ENCODE measurements at regions not wholly inside any gene's neighbourhood (a gene's known extent, or its start where the extent isn't known, plus 50 kb on each side); places are given as distances from the start of the nearest gene placed in this dataset.

DNA sequence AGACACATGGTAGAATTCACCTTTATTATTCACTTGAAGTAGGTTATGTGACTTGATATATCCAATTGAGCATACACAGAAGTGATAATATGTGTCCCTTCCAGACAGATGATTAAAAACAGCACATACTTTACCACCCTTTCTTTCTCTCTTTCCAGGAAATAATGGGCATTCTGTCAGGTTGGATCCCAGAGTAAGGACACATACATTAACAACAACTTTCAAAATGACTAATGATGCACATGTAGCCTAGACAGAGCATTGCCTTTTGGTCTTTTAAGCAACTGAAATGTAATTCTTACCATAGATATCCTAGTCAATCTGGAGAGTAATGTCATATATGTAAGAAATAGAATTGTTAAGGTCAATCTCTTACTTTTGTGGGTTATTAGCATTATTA, 1748.7 kb downstream of the EFNA5 start:
- TF ChIP-seq MYC (IDR thresholded peaks at IDR 0.05; ENCODE audit: low read depth, low read length) (no peak), POLR2A (IDR thresholded peaks at IDR 0.05; ENCODE audit: low read depth, low read length) (no peak), POLR2AphosphoS5 (IDR thresholded peaks at IDR 0.05; ENCODE audit: insufficient read depth, low read depth, low read length) (no peak), FOS (IDR thresholded peaks at IDR 0.05; ENCODE audit: borderline replicate concordance, insufficient read depth, low read length) (no peak), JUN (IDR thresholded peaks at IDR 0.05; ENCODE audit: borderline replicate concordance, insufficient read depth, insufficient read length, low read depth) (no peak), EZH2 (IDR thresholded peaks at IDR 0.05; ENCODE audit: borderline replicate concordance, low read depth, low read length, severe bottlenecking) (no peak), GATA2 (IDR thresholded peaks at IDR 0.05; ENCODE audit: insufficient read depth, insufficient read length, low read depth, low read length) (no peak)
- TF ChIP-seq, protein P1, sequence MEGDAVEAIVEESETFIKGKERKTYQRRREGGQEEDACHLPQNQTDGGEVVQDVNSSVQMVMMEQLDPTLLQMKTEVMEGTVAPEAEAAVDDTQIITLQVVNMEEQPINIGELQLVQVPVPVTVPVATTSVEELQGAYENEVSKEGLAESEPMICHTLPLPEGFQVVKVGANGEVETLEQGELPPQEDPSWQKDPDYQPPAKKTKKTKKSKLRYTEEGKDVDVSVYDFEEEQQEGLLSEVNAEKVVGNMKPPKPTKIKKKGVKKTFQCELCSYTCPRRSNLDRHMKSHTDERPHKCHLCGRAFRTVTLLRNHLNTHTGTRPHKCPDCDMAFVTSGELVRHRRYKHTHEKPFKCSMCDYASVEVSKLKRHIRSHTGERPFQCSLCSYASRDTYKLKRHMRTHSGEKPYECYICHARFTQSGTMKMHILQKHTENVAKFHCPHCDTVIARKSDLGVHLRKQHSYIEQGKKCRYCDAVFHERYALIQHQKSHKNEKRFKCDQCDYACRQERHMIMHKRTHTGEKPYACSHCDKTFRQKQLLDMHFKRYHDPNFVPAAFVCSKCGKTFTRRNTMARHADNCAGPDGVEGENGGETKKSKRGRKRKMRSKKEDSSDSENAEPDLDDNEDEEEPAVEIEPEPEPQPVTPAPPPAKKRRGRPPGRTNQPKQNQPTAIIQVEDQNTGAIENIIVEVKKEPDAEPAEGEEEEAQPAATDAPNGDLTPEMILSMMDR (IDR thresholded peaks at IDR 0.05; ENCODE audit: extremely low read depth in 1 of 2, insufficient read depth in 1 of 2, low read depth in 1 of 2, low read length in 2 of 2), result no peak
- TF ChIP-seq, protein P2, sequence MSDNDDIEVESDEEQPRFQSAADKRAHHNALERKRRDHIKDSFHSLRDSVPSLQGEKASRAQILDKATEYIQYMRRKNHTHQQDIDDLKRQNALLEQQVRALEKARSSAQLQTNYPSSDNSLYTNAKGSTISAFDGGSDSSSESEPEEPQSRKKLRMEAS (IDR thresholded peaks at IDR 0.05; ENCODE audit: insufficient read depth, insufficient read length), result no peak
- BruUV-seq (replicated peaks), result no TSS peak
- Histone ChIP-seq H3K4me2 (ENCODE audit: insufficient read depth, low read length) (no peak overlapping the region), H3K9ac (replicated peaks; ENCODE audit: extremely low read depth, insufficient read depth, low read length) (no peak overlapping the region), H3K4me3 (replicated peaks in 1 of 3; ENCODE audit: insufficient read depth in 1 of 3, low read depth in 1 of 3, low read length in 3 of 3) (no peak overlapping the region), H3K27me3 (ENCODE audit: control insufficient read depth in 2 of 2, insufficient read depth in 2 of 2, low read length in 2 of 2) (no peaks in the 10 kb centered on the region), H3K9me3 (replicated peaks; ENCODE audit: control insufficient read depth, insufficient read depth, low read length) (no peaks in the 10 kb centered on the region), H2AFZ (ENCODE audit: low read depth, low read length) (no peak overlapping the region), H3K36me3 (ENCODE audit: control insufficient read depth in 2 of 2, extremely low read depth in 1 of 2, insufficient read depth in 2 of 2, low read length in 2 of 2) (no peaks in the 10 kb centered on the region), H3K27ac (ENCODE audit: insufficient read depth, low read depth, low read length) (no peak overlapping the region), H3K9me1 (replicated peaks; ENCODE audit: control insufficient read depth, extremely low read depth, insufficient read depth, low read length) (no peaks in the 10 kb centered on the region), H3K4me1 (ENCODE audit: control insufficient read depth, extremely low read depth, insufficient read depth, low read length) (no peaks in the 10 kb centered on the region), H4K20me1 (replicated peaks; ENCODE audit: control insufficient read depth, extremely low read depth, insufficient read depth, low read length) (no peaks in the 10 kb centered on the region), H3K79me2 (ENCODE audit: control insufficient read depth, insufficient read depth, low read length) (no peaks in the 10 kb centered on the region)
- DNase-seq (ENCODE audit: low read depth, low spot score) (no peak), FAIRE-seq (no peak)
- POLR2A ChIA-PET, result no interaction called here
- dilution Hi-C loops (cut with MboI; ENCODE audit: extremely low pct_ligation_motif_present, low sequenced_read_pairs), result no loop called here
- CTCF ChIA-PET, result no interaction called here
- intact Hi-C loops (cut with micrococcal nuclease), result no loop called here

Data from endothelial cell of umbilical vein (primary cell).